ENCODE measurements at regions not wholly inside any gene's neighbourhood (a gene's known extent, or its start where the extent isn't known, plus 50 kb on each side); places are given as distances from the start of the nearest gene placed in this dataset.
A peak's percentile ranks its signal among the peaks of the same experiment; 100 is the strongest.

GRCh38 chr5:74127381-74128320, 501.7 kb downstream of the ARHGEF28 start:
- Mint-ChIP-seq H3K27me3 (ENCODE audit: unreplicated experiment) (peaks cover 2% of the 10 kb centered on the region), H3K4me1 (ENCODE audit: unreplicated experiment) (peaks cover 33% of the 10 kb centered on the region), H3K36me3 (ENCODE audit: low read depth, unreplicated experiment) (no peaks in the 10 kb centered on the region), H3K9me3 (ENCODE audit: unreplicated experiment) (no peaks in the 10 kb centered on the region), H3K4me3 (ENCODE audit: unreplicated experiment) (peak overlapping the region; percentile 43), H3K27ac (ENCODE audit: unreplicated experiment) (peak overlapping the region; percentile 95)
- peak; percentile 69 for DNase-seq (ENCODE audit: low spot score)
- TF ChIP-seq, protein P1, sequence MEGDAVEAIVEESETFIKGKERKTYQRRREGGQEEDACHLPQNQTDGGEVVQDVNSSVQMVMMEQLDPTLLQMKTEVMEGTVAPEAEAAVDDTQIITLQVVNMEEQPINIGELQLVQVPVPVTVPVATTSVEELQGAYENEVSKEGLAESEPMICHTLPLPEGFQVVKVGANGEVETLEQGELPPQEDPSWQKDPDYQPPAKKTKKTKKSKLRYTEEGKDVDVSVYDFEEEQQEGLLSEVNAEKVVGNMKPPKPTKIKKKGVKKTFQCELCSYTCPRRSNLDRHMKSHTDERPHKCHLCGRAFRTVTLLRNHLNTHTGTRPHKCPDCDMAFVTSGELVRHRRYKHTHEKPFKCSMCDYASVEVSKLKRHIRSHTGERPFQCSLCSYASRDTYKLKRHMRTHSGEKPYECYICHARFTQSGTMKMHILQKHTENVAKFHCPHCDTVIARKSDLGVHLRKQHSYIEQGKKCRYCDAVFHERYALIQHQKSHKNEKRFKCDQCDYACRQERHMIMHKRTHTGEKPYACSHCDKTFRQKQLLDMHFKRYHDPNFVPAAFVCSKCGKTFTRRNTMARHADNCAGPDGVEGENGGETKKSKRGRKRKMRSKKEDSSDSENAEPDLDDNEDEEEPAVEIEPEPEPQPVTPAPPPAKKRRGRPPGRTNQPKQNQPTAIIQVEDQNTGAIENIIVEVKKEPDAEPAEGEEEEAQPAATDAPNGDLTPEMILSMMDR (IDR thresholded peaks at IDR 0.05; ENCODE audit: unreplicated experiment) = no peak

DNA sequence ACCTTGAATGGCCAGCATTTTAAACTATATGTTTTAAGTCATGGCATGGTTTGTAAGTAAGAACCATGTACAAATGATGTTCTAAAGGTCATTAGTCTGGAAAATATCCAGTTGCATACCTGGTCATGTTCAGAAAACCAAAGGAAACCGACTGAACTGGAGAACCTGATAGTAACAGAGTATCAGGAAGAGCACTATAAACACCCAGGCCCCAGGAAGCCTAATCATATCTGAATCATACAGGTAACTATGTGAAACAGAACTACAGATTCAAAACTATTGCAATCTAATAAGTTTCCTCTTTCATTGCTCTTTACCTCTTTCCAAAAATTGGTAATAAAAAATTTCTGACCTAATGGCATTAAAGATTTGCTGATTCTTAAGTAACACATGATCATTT, 500.3 kb downstream of the ARHGEF28 start:
- TF ChIP-seq, protein P1 (IDR thresholded peaks at IDR 0.05; ENCODE audit: unreplicated experiment) = no peak
- Mint-ChIP-seq H3K9me3 (ENCODE audit: unreplicated experiment) (no peaks in the 10 kb centered on the region), H3K27me3 (ENCODE audit: unreplicated experiment) (no peaks in the 10 kb centered on the region), H3K4me3 (ENCODE audit: unreplicated experiment) (no peak overlapping the region), H3K4me1 (ENCODE audit: unreplicated experiment) (peaks cover 40% of the 10 kb centered on the region), H3K27ac (ENCODE audit: unreplicated experiment) (peak overlapping the region; percentile 95), H3K36me3 (ENCODE audit: low read depth, unreplicated experiment) (no peaks in the 10 kb centered on the region)
- no peak for DNase-seq (ENCODE audit: low spot score)

DNA sequence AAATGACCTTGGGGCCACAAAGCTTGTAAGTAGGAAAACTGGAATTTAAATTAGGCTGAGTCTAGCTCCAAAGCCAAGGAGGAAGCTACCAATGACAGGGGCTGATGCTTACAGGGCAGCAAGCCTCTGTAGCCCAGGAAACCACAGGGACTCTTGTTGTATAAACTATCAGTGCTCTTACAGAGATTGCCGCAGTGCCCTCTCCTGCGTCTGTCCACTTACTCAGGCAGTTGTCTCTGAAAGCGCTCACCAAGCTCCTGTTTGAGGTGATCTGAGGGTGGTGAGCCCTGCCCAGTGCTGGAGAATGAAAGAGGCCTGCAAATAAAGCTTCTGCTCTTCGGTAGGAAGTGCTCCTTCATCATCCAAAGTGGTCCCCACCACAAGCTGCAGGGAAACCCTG, 498.8 kb downstream of the ARHGEF28 start:
- H3K27ac Mint-ChIP-seq (ENCODE audit: unreplicated experiment) = no peak overlapping the region
- H3K9me3 Mint-ChIP-seq (ENCODE audit: unreplicated experiment) = no peaks in the 10 kb centered on the region
- H3K4me1 Mint-ChIP-seq (ENCODE audit: unreplicated experiment) = peaks cover 40% of the 10 kb centered on the region
- no peaks in the 10 kb centered on the region for H3K27me3 Mint-ChIP-seq (ENCODE audit: unreplicated experiment)
- no peak for DNase-seq (ENCODE audit: low spot score)
- TF ChIP-seq, protein P1 (IDR thresholded peaks at IDR 0.05; ENCODE audit: unreplicated experiment) = no peak
- H3K4me3 Mint-ChIP-seq (ENCODE audit: unreplicated experiment) = no peak overlapping the region
- no peaks in the 10 kb centered on the region for H3K36me3 Mint-ChIP-seq (ENCODE audit: low read depth, unreplicated experiment)

DNA sequence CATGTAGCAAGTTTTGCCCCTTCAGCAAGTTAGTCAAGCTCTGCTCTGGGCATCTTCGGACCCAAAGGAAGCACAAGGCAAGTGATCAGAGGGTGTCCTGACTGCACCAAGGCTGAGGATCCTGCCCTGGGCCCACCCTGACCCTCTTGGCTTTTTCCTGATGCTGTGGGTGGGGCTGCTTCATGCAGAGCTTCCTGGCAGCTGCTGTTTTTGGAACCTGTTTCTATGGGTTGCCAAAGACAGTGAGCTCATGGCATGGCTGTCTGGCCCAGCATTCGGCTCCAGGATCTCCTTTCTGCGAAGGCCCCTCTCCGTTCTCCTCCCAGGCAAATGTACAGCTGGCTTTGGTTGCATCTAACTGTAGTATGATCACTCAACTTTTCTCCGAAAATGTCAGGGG, 497.9 kb downstream of the ARHGEF28 start:
- DNase-seq (ENCODE audit: low spot score) = no peak
- Mint-ChIP-seq H3K27ac (ENCODE audit: unreplicated experiment) (no peak overlapping the region), H3K9me3 (ENCODE audit: unreplicated experiment) (no peaks in the 10 kb centered on the region), H3K36me3 (ENCODE audit: low read depth, unreplicated experiment) (no peaks in the 10 kb centered on the region), H3K27me3 (ENCODE audit: unreplicated experiment) (no peaks in the 10 kb centered on the region), H3K4me3 (ENCODE audit: unreplicated experiment) (no peak overlapping the region), H3K4me1 (ENCODE audit: unreplicated experiment) (peaks cover 40% of the 10 kb centered on the region)
- TF ChIP-seq, protein P1 (IDR thresholded peaks at IDR 0.05; ENCODE audit: unreplicated experiment) = no peak

GRCh38 chr5:74122979-74123590, 497.1 kb downstream of the ARHGEF28 start:
- TF ChIP-seq, protein P1 (IDR thresholded peaks at IDR 0.05; ENCODE audit: unreplicated experiment) = no peak
- no peaks in the 10 kb centered on the region for H3K27me3 Mint-ChIP-seq (ENCODE audit: unreplicated experiment)
- no peaks in the 10 kb centered on the region for H3K36me3 Mint-ChIP-seq (ENCODE audit: low read depth, unreplicated experiment)
- H3K4me1 Mint-ChIP-seq (ENCODE audit: unreplicated experiment) = peaks cover 34% of the 10 kb centered on the region
- no peak overlapping the region for H3K27ac Mint-ChIP-seq (ENCODE audit: unreplicated experiment)
- no peak for DNase-seq (ENCODE audit: low spot score)
- H3K9me3 Mint-ChIP-seq (ENCODE audit: unreplicated experiment) = no peaks in the 10 kb centered on the region
- no peak overlapping the region for H3K4me3 Mint-ChIP-seq (ENCODE audit: unreplicated experiment)

Data from endothelial cell (in vitro differentiated cells).